Esophagus muscularis mucosa (tissue), 4 donors: ENCODE measurements at regions not wholly inside any gene's neighbourhood (a gene's known extent, or its start where the extent isn't known, plus 50 kb on each side); places are given as distances from the start of the nearest gene placed in this dataset.

Experiments
- DNase-seq: peaks from one replicate; pipeline ENCODE4 v3.0.0-alpha.2; 2017; ENCODE audit errors: extremely low spot score
- H3K27ac ChIP-seq, 4 donors: fragments of 200-600 bp; sonication (generic); replicated peaks in 1 of 4; 1 replicate in 3 of 4; 2 replicates in 1 of 4; pipeline ENCODE4 v1.5.1; 2016 to 2019; ENCODE audit warnings: mild to moderate bottlenecking in 1 of 4
- H3K27me3 ChIP-seq, 4 donors: fragments of 200-600 bp; sonication (generic); one replicate each; pipeline versions ENCODE4 v1.5.1 to v1.6.0; 2016 to 2019
- H3K36me3 ChIP-seq, 4 donors: fragments of 200-600 bp; sonication (generic); one replicate each; pipeline ENCODE4 v1.5.1; 2016 to 2019
- H3K4me1 ChIP-seq, 4 donors: fragments of 200-600 bp; sonication (generic); one replicate each; pipeline ENCODE4 v1.5.1; 2016 to 2019
- H3K4me3 ChIP-seq, 4 donors: fragments of 200-600 bp; sonication (generic); 1 replicate in 2 of 4; 2 replicates in 2 of 4; pipeline ENCODE4 v1.5.1; 2016 to 2019; ENCODE audit warnings: mild to moderate bottlenecking in 4 of 4, moderate library complexity in 1 of 4
- H3K9me3 ChIP-seq, 4 donors: fragments of 200-600 bp; sonication (generic); 1 replicate in 3 of 4; 2 replicates in 1 of 4; pipeline ENCODE4 v1.5.1; 2016 to 2019
- EP300 ChIP-seq: sonication (generic); formaldehyde crosslinking; IDR thresholded peaks from one replicate; pipeline ENCODE4 v1.6.1; 2017; ENCODE audit warnings: antibody characterized with exemption
- POLR2A ChIP-seq: fragments of 450-650 bp; IDR thresholded peaks from one replicate; pipeline ENCODE4 v1.6.1; 2017; ENCODE audit warnings: antibody characterized with exemption, moderate library complexity, mild to moderate bottlenecking, low read depth
- POLR2AphosphoS5 ChIP-seq, 2 donors: sonication (generic); formaldehyde crosslinking; IDR thresholded peaks; one replicate each; pipeline ENCODE4 v1.6.1; 2017; ENCODE audit warnings: antibody characterized with exemption in 2 of 2
- WGBS: methylation state at CpG from one replicate; pipeline ENCODE4 v1.1.5; 2018; 5-methylcytosine and 5-hydroxymethylcytosine counted together
- intact Hi-C: fragments of 100-400 bp; cut with DNase I; formaldehyde crosslinking; loops from one replicate; pipeline ENCODE4 v1.15.1; 2023
- TF ChIP-seq, protein P1 (sequence below), 3 experiments: fragments of 200-600 bp in 2 of 3; fragments of 450-650 bp in 1 of 3; sonication (generic) in 2 of 3; IDR thresholded peaks; one replicate each; pipeline ENCODE4 v1.5.1; 2017 to 2019; ENCODE audit warnings: antibody characterized with exemption in 3 of 3, mild to moderate bottlenecking in 2 of 3, moderate library complexity in 1 of 3

DNA sequence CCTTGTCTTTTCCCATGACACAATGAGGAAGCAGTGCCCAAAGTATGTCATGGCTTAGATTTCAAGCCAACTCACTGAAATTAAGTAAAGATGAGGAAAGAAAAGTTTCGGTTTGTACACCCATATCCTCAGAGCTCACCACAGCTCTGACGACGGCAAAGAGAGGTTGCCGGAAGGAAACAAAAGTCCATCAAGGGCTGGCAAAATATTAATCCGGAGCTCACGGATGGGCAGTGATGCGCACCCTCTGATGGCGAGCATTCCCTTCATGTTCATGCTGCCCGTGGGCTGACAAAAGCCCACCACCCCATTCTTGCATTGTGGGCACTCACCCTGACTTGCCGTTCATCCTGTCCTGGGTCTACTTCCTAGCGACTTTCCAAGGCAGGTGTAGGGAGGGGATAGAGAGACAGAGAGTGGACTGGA, 103.1 kb downstream of the SOX9 start:
- no peaks in the 10 kb centered on the region for H3K36me3 ChIP-seq
- DNase-seq = no peak
- H3K27me3 ChIP-seq = peaks cover 0 to 38% (median 9%) of the 10 kb centered on the region in 4 donors
- intact Hi-C loops = no loop called here
- H3K27ac ChIP-seq = no peak overlapping the region
- H3K9me3 ChIP-seq = no peaks in the 10 kb centered on the region
- peaks cover 6 to 13% (median 10%) of the 10 kb centered on the region in 4 donors for H3K4me1 ChIP-seq
- WGBS = 94% methylated on average over 11 of the region's 11 CpGs
- H3K4me3 ChIP-seq = no peak overlapping the region
- TF ChIP-seq EP300 (no peak), POLR2A (no peak), POLR2AphosphoS5 (IDR thresholded peaks at IDR 0.05) (no peak)
- TF ChIP-seq, protein P1, sequence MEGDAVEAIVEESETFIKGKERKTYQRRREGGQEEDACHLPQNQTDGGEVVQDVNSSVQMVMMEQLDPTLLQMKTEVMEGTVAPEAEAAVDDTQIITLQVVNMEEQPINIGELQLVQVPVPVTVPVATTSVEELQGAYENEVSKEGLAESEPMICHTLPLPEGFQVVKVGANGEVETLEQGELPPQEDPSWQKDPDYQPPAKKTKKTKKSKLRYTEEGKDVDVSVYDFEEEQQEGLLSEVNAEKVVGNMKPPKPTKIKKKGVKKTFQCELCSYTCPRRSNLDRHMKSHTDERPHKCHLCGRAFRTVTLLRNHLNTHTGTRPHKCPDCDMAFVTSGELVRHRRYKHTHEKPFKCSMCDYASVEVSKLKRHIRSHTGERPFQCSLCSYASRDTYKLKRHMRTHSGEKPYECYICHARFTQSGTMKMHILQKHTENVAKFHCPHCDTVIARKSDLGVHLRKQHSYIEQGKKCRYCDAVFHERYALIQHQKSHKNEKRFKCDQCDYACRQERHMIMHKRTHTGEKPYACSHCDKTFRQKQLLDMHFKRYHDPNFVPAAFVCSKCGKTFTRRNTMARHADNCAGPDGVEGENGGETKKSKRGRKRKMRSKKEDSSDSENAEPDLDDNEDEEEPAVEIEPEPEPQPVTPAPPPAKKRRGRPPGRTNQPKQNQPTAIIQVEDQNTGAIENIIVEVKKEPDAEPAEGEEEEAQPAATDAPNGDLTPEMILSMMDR (IDR thresholded peaks at IDR 0.05) = no peak

DNA sequence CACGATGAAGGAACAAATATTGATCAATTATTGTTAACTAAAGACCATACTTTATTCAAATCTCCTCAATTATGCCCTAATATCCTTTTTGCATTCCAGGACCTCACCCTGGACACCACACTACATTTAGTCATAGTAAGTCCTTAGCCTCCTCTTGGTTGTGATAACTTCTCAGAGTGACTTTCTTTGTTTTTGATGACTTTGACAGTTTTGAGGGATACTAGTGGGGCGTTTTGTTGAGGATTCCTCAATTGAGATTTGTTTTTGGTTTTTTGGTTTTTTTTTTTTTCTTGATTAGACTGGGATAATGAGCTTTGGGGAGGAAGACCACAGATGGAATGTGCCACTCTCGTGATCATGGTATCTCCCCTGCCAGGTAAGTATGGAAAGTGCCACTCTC, 105.5 kb downstream of the SOX9 start:
- peaks cover 0 to 16% (median 0%) of the 10 kb centered on the region in 4 donors for H3K27me3 ChIP-seq
- no peak overlapping the region for H3K27ac ChIP-seq
- no peaks in the 10 kb centered on the region for H3K4me1 ChIP-seq
- 90% methylated on average over 3 of the region's 3 CpGs for WGBS
- H3K9me3 ChIP-seq = no peaks in the 10 kb centered on the region
- intact Hi-C loops = no loop called here
- DNase-seq = no peak
- TF ChIP-seq, protein P1 (IDR thresholded peaks at IDR 0.05) = no peak
- TF ChIP-seq EP300 = no peak
- no peak for TF ChIP-seq POLR2AphosphoS5 (IDR thresholded peaks at IDR 0.05)
- no peak for TF ChIP-seq POLR2A
- H3K36me3 ChIP-seq = no peaks in the 10 kb centered on the region
- no peak overlapping the region for H3K4me3 ChIP-seq

DNA sequence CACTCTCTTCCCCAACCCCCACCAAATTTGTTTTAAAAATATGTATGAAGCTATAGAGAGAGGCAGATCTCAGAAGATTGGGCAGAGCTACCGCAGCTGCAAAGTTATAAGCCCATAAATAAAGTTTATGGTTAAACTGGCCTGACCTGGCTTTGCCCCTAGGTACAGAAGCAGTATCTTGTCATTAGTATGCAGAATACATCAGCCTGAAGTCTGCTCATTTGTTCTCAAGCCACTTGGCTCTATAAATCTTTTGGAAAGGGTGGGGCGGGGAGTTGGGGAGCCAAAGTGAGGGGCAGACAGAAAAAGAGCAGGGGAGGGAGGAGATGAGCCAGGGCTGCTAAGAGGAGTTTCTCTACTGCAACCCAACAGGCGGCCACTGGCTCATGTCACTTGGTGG, 113.2 kb downstream of the SOX9 start:
- 63% methylated on average over 3 of the region's 3 CpGs for WGBS
- intact Hi-C loops = no loop called here
- no peak for DNase-seq
- TF ChIP-seq EP300 (no peak), POLR2A (no peak), POLR2AphosphoS5 (IDR thresholded peaks at IDR 0.05) (no peak)
- TF ChIP-seq, protein P1 (IDR thresholded peaks at IDR 0.05) = no peak
- Histone ChIP-seq H3K9me3 (no peaks in the 10 kb centered on the region), H3K4me1 (no peaks in the 10 kb centered on the region), H3K27ac (no peak overlapping the region), H3K36me3 (no peaks in the 10 kb centered on the region), H3K27me3 (peaks cover 0 to 52% (median 0%) of the 10 kb centered on the region in 4 donors), H3K4me3 (no peak overlapping the region)

DNA sequence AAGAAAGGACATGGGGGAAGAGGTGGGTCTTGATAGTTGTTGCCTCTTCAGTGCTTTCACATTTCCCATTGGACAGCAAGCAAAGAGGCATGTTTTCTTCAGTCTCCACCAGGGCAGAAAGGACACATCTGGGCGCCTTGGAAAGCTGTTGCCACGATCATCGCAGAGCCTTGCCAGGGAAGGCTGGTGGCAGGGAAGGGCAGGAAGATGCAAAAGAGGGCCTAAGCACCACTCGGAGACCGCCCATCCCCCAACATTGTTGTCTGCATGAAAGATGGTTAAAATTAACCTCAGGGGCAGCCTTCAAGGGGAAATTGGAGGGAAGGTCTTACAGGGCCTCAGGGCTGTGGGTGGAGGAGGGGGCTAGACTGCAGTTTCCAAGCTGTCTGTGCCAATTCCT, 114.2 kb downstream of the SOX9 start:
- H3K27me3 ChIP-seq = peaks cover 0 to 55% (median 0%) of the 10 kb centered on the region in 4 donors
- TF ChIP-seq, protein P1 (IDR thresholded peaks at IDR 0.05) = no peak
- TF ChIP-seq EP300 (no peak), POLR2A (no peak), POLR2AphosphoS5 (IDR thresholded peaks at IDR 0.05) (no peak)
- no peaks in the 10 kb centered on the region for H3K4me1 ChIP-seq
- intact Hi-C loops = no loop called here
- no peak for DNase-seq
- H3K27ac ChIP-seq = no peak overlapping the region
- H3K36me3 ChIP-seq = no peaks in the 10 kb centered on the region
- 60% methylated on average over 5 of the region's 5 CpGs for WGBS
- peaks cover 0 to 7% (median 0%) of the 10 kb centered on the region in 4 donors for H3K9me3 ChIP-seq
- H3K4me3 ChIP-seq = no peak overlapping the region

DNA sequence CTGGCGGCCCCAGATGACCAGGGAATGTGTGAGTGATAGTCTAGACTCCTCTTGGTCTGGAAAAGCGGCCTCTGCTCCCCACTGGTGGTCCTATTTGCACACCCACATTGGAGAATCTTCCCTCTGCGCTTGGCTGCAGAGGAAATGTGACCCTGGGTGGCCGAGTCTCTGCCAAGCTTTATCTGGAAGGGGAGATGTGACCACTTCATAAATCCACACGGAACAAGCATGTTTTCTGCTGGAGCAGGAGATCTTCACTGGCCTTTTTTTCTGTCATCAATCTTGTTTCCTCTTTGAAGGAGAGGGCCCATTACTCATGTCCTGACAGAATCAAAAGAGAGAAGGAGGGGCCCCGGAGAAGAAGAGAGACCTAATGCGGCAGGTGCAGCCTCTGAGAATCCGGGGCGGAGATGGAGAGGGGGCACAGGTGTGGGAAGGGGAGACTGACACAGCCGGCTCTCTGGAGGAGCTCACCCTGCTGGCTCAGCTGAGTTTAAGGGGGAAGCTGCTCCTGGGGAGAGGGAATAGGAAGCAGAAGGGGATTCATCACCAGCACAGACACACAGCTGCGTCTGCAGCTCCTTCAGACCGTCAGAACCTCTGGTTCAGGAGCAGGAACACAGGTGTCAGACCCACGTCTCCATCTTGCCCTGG, 116.3 kb downstream of the SOX9 start:
- H3K36me3 ChIP-seq = no peaks in the 10 kb centered on the region
- DNase-seq = no peak
- H3K27me3 ChIP-seq = peaks cover 0 to 50% (median 0%) of the 10 kb centered on the region in 4 donors
- H3K4me1 ChIP-seq = no peaks in the 10 kb centered on the region
- intact Hi-C loops = no loop called here
- no peak overlapping the region for H3K27ac ChIP-seq
- H3K9me3 ChIP-seq = peaks cover 0 to 7% (median 0%) of the 10 kb centered on the region in 4 donors
- WGBS = 31% methylated on average over 9 of the region's 13 CpGs
- H3K4me3 ChIP-seq = no peak overlapping the region
- TF ChIP-seq, protein P1 (IDR thresholded peaks at IDR 0.05) = no peak
- TF ChIP-seq EP300 (no peak), POLR2AphosphoS5 (IDR thresholded peaks at IDR 0.05) (no peak), POLR2A (no peak)
